SK-N-SH (cell line): ENCODE measurements at regions not wholly inside any gene's neighbourhood (a gene's known extent, or its start where the extent isn't known, plus 50 kb on each side); places are given as distances from the start of the nearest gene placed in this dataset.

Experiments used
- CTCF ChIA-PET: fragments of 300-600, 350-600 bp; formaldehyde crosslinking; extraction: SDS; loops from one replicate; lab custom pipeline; 2021; lab: Yijun Ruan, JAX
- POLR2A ChIA-PET: fragments of 350-600 bp; sonication (Branson Sonifier 250); formaldehyde crosslinking; extraction: SDS; loops from one replicate; lab custom pipeline; 2020; ENCODE audit warnings: antibody characterized with exemption, inconsistent platforms; lab: Yijun Ruan, JAX
- DNase-seq: peaks from one replicate; pipeline ENCODE4 v3.0.0; 2012
- H2AFZ ChIP-seq: fragments of 200-600 bp; sonication (generic); 2 replicates; pipeline ENCODE4 v1.8.1; 2016; ENCODE audit warnings: antibody characterized with exemption, mild to moderate bottlenecking, low read depth
- H3F3A ChIP-seq: fragments of 200-600 bp; sonication (generic); replicated peaks from 2 replicates; pipeline ENCODE3; 2016; ENCODE audit warnings: antibody characterized with exemption, mild to moderate bottlenecking; ENCODE audit not compliant: insufficient read depth
- H3K27ac ChIP-seq, 2 experiments: fragments of 200-500 bp in 1 of 2; fragments of 200-600 bp in 1 of 2; sonication (Bioruptor generic) in 1 of 2; sonication (generic), shearing (Covaris generic) in 1 of 2; 2 replicates each; pipeline versions ENCODE4 v1.5.1 to v1.6.1; 2014 to 2016; ENCODE audit warnings: low read depth in 2 of 2, inconsistent platforms in 1 of 2, low read length in 1 of 2, mild to moderate bottlenecking in 1 of 2, mixed read lengths in 1 of 2
- H3K27me3 ChIP-seq: fragments of 200-600 bp; sonication (generic), shearing (Covaris generic); 2 replicates; pipeline ENCODE4 v1.6.1; 2016; ENCODE audit warnings: mixed run types; ENCODE audit not compliant: insufficient read depth
- H3K36me3 ChIP-seq, 2 experiments: fragments of 200-500 bp in 1 of 2; fragments of 200-600 bp in 1 of 2; sonication (Bioruptor generic) in 1 of 2; sonication (generic) in 1 of 2; replicated peaks in 1 of 2; 2 replicates each; pipeline versions ENCODE3 to v1.5.1; 2014 to 2016; ENCODE audit warnings: low read length in 1 of 2, mild to moderate bottlenecking in 1 of 2; ENCODE audit not compliant: insufficient read depth in 2 of 2, control insufficient read depth in 1 of 2
- H3K4me1 ChIP-seq, 2 experiments: fragments of 200-500 bp in 1 of 2; fragments of 200-600 bp in 1 of 2; sonication (Bioruptor generic) in 1 of 2; sonication (generic), shearing (Covaris generic) in 1 of 2; 2 replicates each; pipeline versions ENCODE4 v1.5.1 to v1.6.1; 2014 to 2016; ENCODE audit warnings: low read depth in 1 of 2, low read length in 1 of 2, mixed run types in 1 of 2; ENCODE audit not compliant: insufficient read depth in 2 of 2, control insufficient read depth in 1 of 2
- H3K4me2 ChIP-seq: fragments of 200-600 bp; sonication (generic), shearing (Covaris generic); 2 replicates; pipeline ENCODE4 v1.6.1; 2017; ENCODE audit warnings: mixed run types
- H3K4me3 ChIP-seq, 2 experiments: fragments of 200-500 bp in 1 of 2; fragments of 200-600 bp in 1 of 2; sonication (Bioruptor generic) in 1 of 2; sonication (generic), shearing (Covaris generic) in 1 of 2; 2 replicates each; pipeline versions ENCODE4 v1.5.1 to v1.8.1; 2014 to 2016; ENCODE audit warnings: low read depth in 2 of 2, inconsistent platforms in 1 of 2, low read length in 1 of 2, mild to moderate bottlenecking in 1 of 2, mixed read lengths in 1 of 2, moderate library complexity in 1 of 2
- H3K79me2 ChIP-seq: fragments of 200-600 bp; sonication (generic); 2 replicates; pipeline ENCODE4 v1.8.1; 2017; ENCODE audit warnings: mild to moderate bottlenecking; ENCODE audit not compliant: insufficient read depth
- H3K9ac ChIP-seq: fragments of 200-600 bp; sonication (generic); 2 replicates; pipeline ENCODE4 v1.6.1; 2017; ENCODE audit warnings: mixed run types
- H3K9me2 ChIP-seq: fragments of 200-600 bp; sonication (generic); 2 replicates; pipeline ENCODE4 v1.6.1; 2017; ENCODE audit warnings: mixed run types
- H3K9me3 ChIP-seq: fragments of 200-600 bp; sonication (generic); 2 replicates; pipeline ENCODE4 v1.6.1; 2017; ENCODE audit warnings: mixed run types, mild to moderate bottlenecking, moderate library complexity
- H4K20me1 ChIP-seq: fragments of 200-600 bp; sonication (generic); 2 replicates; pipeline ENCODE4 v1.6.1; 2017; ENCODE audit warnings: mild to moderate bottlenecking, mixed run types; ENCODE audit not compliant: insufficient read depth
- CHD2 ChIP-seq: fragments of 150-350 bp; IDR thresholded peaks from 2 replicates; pipeline ENCODE4 v1.6.1; 2018; ENCODE audit warnings: low read length; ENCODE audit not compliant: partially characterized antibody
- ELF1 ChIP-seq: IDR thresholded peaks from 2 replicates; pipeline ENCODE4 v1.4.0; 2012
- EP300 ChIP-seq, 2 experiments: IDR thresholded peaks; 2 replicates each; pipeline versions ENCODE4 v1.4.0 to v1.6.1; 2012; ENCODE audit warnings: borderline replicate concordance in 1 of 2, low read depth in 1 of 2, low read length in 1 of 2
- EZH2phosphoT487 ChIP-seq: fragments of 200-600 bp; sonication (generic); IDR thresholded peaks from 2 replicates; pipeline ENCODE4 v1.6.1; 2017; ENCODE audit warnings: low read depth, mixed run types, mild to moderate bottlenecking, antibody characterized with exemption, moderate library complexity, borderline replicate concordance
- FOXJ3 ChIP-seq: sonication (generic); formaldehyde crosslinking; IDR thresholded peaks from 2 replicates; pipeline ENCODE4 v1.5.1; 2020; ENCODE audit warnings: mild to moderate bottlenecking, missing genetic modification reagents
- GABPA ChIP-seq: IDR thresholded peaks from 2 replicates; pipeline ENCODE4 v1.4.0; 2012; ENCODE audit warnings: low read depth, mild to moderate bottlenecking
- GATA2 ChIP-seq: sonication (generic); formaldehyde crosslinking; IDR thresholded peaks from 2 replicates; pipeline ENCODE4 v1.5.0; 2020; ENCODE audit warnings: mild to moderate bottlenecking, missing genetic modification reagents
- MEF2A ChIP-seq: IDR thresholded peaks from 2 replicates; pipeline ENCODE4 v1.4.0; 2012; ENCODE audit warnings: low read depth, borderline replicate concordance
- NFIC ChIP-seq: IDR thresholded peaks from 2 replicates; pipeline ENCODE4 v1.4.0; 2012; ENCODE audit warnings: borderline replicate concordance
- RCOR1 ChIP-seq: fragments of 150-350 bp; IDR thresholded peaks from 2 replicates; pipeline ENCODE4 v1.6.1; 2017; ENCODE audit warnings: antibody characterized with exemption, low read length
- SIN3A ChIP-seq: IDR thresholded peaks from 2 replicates; pipeline ENCODE4 v1.6.1; 2012; ENCODE audit warnings: low read depth, mild to moderate bottlenecking, low read length, moderate library complexity, borderline replicate concordance
- SMC3 ChIP-seq: IDR thresholded peaks from 2 replicates; pipeline ENCODE4 v1.6.1; 2012; ENCODE audit warnings: low read depth, low read length, improper control_type of control experiment
- TCF12 ChIP-seq: IDR thresholded peaks from 2 replicates; pipeline ENCODE4 v1.4.0; 2012
- YY1 ChIP-seq: IDR thresholded peaks from 2 replicates; pipeline ENCODE4 v1.4.0; 2012; ENCODE audit warnings: low read depth, mild to moderate bottlenecking
- WGBS: methylation state at CpG from one replicate; pipeline ENCODE4 v1.1.6; 2017; ENCODE audit warnings: low lambda C conversion rate; 5-methylcytosine and 5-hydroxymethylcytosine counted together
- TF ChIP-seq, protein P1 (sequence below): IDR thresholded peaks from 2 replicates; pipeline ENCODE4 v1.4.0; 2012; ENCODE audit warnings: low read depth
- TF ChIP-seq, protein P2 (sequence below): IDR thresholded peaks from 2 replicates; pipeline ENCODE4 v1.4.0; 2012; ENCODE audit warnings: low read depth, borderline replicate concordance
- TF ChIP-seq, protein P3 (sequence below): fragments of 200-600 bp; sonication (generic); IDR thresholded peaks from 2 replicates; pipeline ENCODE4 v1.6.1; 2017; ENCODE audit warnings: antibody characterized with exemption, mild to moderate bottlenecking, moderate library complexity
- TF ChIP-seq, protein P4 (sequence below): fragments of 150-350 bp; IDR thresholded peaks from 2 replicates; pipeline ENCODE4 v1.6.1; 2017; ENCODE audit warnings: antibody characterized with exemption, low read length, low read depth, borderline replicate concordance

DNA sequence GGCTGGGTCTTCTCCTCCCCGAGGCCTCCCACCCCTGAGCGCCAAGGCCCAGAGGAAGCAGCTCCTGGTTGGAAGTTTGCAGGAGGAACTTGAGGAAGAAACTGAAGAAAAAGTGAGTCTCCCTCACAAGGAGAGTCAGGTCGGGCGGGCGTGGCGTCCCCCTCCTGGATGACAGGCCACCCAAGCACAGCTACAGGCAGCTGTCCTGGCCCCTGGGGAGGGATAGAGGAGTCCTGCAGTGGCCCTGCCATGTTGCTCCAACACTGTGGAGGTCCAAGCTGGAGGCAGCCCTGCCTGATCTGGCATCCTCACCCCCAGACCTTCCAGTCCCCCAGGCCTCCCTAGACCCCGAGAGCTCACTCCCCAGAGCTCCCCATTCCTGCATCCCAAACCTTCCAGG is 1150.1 kb downstream of the BRD1 start:
- no peaks in the 10 kb centered on the region for H3K27me3 ChIP-seq
- no peak for TF ChIP-seq YY1
- no peak for TF ChIP-seq GABPA
- TF ChIP-seq, protein P1, sequence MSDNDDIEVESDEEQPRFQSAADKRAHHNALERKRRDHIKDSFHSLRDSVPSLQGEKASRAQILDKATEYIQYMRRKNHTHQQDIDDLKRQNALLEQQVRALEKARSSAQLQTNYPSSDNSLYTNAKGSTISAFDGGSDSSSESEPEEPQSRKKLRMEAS, result no peak
- no peak for TF ChIP-seq CHD2
- no peak for TF ChIP-seq RCOR1
- TF ChIP-seq, protein P2, sequence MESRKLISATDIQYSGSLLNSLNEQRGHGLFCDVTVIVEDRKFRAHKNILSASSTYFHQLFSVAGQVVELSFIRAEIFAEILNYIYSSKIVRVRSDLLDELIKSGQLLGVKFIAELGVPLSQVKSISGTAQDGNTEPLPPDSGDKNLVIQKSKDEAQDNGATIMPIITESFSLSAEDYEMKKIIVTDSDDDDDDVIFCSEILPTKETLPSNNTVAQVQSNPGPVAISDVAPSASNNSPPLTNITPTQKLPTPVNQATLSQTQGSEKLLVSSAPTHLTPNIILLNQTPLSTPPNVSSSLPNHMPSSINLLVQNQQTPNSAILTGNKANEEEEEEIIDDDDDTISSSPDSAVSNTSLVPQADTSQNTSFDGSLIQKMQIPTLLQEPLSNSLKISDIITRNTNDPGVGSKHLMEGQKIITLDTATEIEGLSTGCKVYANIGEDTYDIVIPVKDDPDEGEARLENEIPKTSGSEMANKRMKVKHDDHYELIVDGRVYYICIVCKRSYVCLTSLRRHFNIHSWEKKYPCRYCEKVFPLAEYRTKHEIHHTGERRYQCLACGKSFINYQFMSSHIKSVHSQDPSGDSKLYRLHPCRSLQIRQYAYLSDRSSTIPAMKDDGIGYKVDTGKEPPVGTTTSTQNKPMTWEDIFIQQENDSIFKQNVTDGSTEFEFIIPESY, result no peak
- TF ChIP-seq, protein P3, sequence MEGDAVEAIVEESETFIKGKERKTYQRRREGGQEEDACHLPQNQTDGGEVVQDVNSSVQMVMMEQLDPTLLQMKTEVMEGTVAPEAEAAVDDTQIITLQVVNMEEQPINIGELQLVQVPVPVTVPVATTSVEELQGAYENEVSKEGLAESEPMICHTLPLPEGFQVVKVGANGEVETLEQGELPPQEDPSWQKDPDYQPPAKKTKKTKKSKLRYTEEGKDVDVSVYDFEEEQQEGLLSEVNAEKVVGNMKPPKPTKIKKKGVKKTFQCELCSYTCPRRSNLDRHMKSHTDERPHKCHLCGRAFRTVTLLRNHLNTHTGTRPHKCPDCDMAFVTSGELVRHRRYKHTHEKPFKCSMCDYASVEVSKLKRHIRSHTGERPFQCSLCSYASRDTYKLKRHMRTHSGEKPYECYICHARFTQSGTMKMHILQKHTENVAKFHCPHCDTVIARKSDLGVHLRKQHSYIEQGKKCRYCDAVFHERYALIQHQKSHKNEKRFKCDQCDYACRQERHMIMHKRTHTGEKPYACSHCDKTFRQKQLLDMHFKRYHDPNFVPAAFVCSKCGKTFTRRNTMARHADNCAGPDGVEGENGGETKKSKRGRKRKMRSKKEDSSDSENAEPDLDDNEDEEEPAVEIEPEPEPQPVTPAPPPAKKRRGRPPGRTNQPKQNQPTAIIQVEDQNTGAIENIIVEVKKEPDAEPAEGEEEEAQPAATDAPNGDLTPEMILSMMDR, result no peak
- no peak for TF ChIP-seq ELF1
- TF ChIP-seq, all 33 proteins: peak for 0
- Histone ChIP-seq H3K4me1 (no peaks in the 10 kb centered on the region), H3K27ac (no peak overlapping the region), H3K9me3 (no peaks in the 10 kb centered on the region), H3K9ac (no peak overlapping the region), H3K36me3 (no peaks in the 10 kb centered on the region), H3K4me2 (no peak overlapping the region), H4K20me1 (no peaks in the 10 kb centered on the region), H3K4me3 (no peak overlapping the region), H3K9me2 (no peaks in the 10 kb centered on the region), H3F3A (no peaks in the 10 kb centered on the region), H2AFZ (no peak overlapping the region), H3K79me2 (no peaks in the 10 kb centered on the region)
- ChIA-PET CTCF (no interaction called here), POLR2A (no interaction called here)
- 37% methylated on average over 6 of the region's 7 CpGs for WGBS
- DNase-seq, result no peak

DNA sequence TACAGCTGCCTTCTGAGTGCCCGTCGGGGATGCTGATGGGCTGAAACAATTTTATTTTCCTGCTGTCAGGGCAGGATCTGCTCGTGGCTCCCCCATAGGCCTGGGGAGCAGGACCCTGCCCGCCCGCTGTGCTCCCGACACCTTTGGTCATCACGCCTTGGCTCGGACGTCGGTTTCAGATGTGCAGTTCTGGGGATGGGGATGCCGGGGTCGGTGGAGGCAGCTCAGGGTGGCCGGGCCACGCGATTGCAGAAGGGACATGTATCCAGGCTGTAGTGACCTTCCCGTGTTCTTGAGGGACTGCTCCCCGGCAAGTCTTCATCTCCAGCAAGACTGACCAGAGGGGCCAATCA is 1150.5 kb downstream of the BRD1 start:
- Histone ChIP-seq H3K4me1 (no peaks in the 10 kb centered on the region), H3K9ac (no peak overlapping the region), H2AFZ (no peak overlapping the region), H3K79me2 (no peaks in the 10 kb centered on the region), H3K4me2 (no peak overlapping the region), H3K27me3 (no peaks in the 10 kb centered on the region), H3K36me3 (no peaks in the 10 kb centered on the region), H3K9me2 (no peaks in the 10 kb centered on the region), H4K20me1 (no peaks in the 10 kb centered on the region), H3F3A (no peaks in the 10 kb centered on the region), H3K4me3 (no peak overlapping the region), H3K27ac (no peak overlapping the region), H3K9me3 (no peaks in the 10 kb centered on the region)
- DNase-seq, result no peak
- ChIA-PET CTCF (no interaction called here), POLR2A (no interaction called here)
- TF ChIP-seq GATA2 (CRISPR knock-in tag) (no peak), SIN3A (no peak), SMC3 (no peak), EZH2phosphoT487 (no peak), NFIC (no peak), FOXJ3 (CRISPR knock-in tag) (no peak), EP300 (IDR thresholded peaks at IDR 0.05; ENCODE audit: borderline replicate concordance in 1 of 2, low read depth in 1 of 2, low read length in 1 of 2) (no peak), TCF12 (no peak), MEF2A (no peak), YY1 (no peak)
- TF ChIP-seq, protein P4, sequence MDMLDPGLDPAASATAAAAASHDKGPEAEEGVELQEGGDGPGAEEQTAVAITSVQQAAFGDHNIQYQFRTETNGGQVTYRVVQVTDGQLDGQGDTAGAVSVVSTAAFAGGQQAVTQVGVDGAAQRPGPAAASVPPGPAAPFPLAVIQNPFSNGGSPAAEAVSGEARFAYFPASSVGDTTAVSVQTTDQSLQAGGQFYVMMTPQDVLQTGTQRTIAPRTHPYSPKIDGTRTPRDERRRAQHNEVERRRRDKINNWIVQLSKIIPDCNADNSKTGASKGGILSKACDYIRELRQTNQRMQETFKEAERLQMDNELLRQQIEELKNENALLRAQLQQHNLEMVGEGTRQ, result no peak
- TF ChIP-seq, protein P3, result no peak
- no CpG with 5 or more reads among the region's 17 CpGs for WGBS
